WTC11 (cell line): ENCODE measurements at regions not wholly inside any gene's neighbourhood (a gene's known extent, or its start where the extent isn't known, plus 50 kb on each side); places are given as distances from the start of the nearest gene placed in this dataset.

Experiments used
- ATAC-seq: fragments of 200-7000 bp; cut with Tn5 transposase; 2 replicates; pipeline ENCODE4 v1.10.0; 2021; ENCODE audit warnings: mild to moderate bottlenecking, moderate library complexity
- CTCF ChIA-PET: fragments of 300-600 bp; sonication (Branson Sonifier 250); formaldehyde crosslinking; loops from one replicate; lab custom pipeline; 2021; ENCODE audit warnings: antibody characterized with exemption; lab: Charles Lee
- POLR2A ChIA-PET: fragments of 350-600 bp; sonication (Branson Sonifier 250); formaldehyde crosslinking; loops from one replicate; lab custom pipeline; 2021; ENCODE audit warnings: antibody characterized with exemption; lab: Charles Lee
- DNase-seq: peaks from one replicate; pipeline ENCODE4 v3.0.0; 2021; ENCODE audit warnings: low spot score
- H3K27ac Mint-ChIP-seq: 2 replicates; pipeline ENCODE4 v1.8.0; 2021; ENCODE audit warnings: mixed read lengths
- H3K27me3 Mint-ChIP-seq: 2 replicates; pipeline ENCODE4 v1.8.0; 2021; ENCODE audit warnings: low read depth, mild to moderate bottlenecking, moderate library complexity, mixed read lengths
- H3K36me3 Mint-ChIP-seq: 2 replicates; pipeline ENCODE4 v1.8.0; 2021; ENCODE audit warnings: mixed read lengths
- H3K4me1 Mint-ChIP-seq: 2 replicates; pipeline ENCODE4 v1.8.0; 2022; ENCODE audit warnings: mixed read lengths
- H3K4me3 Mint-ChIP-seq: 2 replicates; pipeline ENCODE4 v1.8.0; 2021; ENCODE audit warnings: mild to moderate bottlenecking, moderate library complexity, mixed read lengths
- H3K9me3 Mint-ChIP-seq: 2 replicates; pipeline ENCODE4 v1.8.0; 2021; ENCODE audit warnings: mixed read lengths
- AFF4 ChIP-seq: sonication (generic); formaldehyde crosslinking; IDR thresholded peaks from 2 replicates; pipeline ENCODE4 v1.8.1; 2023; ENCODE audit warnings: mild to moderate bottlenecking, missing genetic modification reagents, borderline replicate concordance
- CBFB ChIP-seq: sonication (generic); formaldehyde crosslinking; IDR thresholded peaks from 2 replicates; pipeline ENCODE4 v1.8.1; 2022; ENCODE audit warnings: mild to moderate bottlenecking, low read depth, missing genetic modification reagents
- EMX1 ChIP-seq: fragments of 250-450 bp; sonication (Bioruptor Pico); IDR thresholded peaks from 2 replicates; pipeline ENCODE4 v1.8.0; 2021; ENCODE audit warnings: mild to moderate bottlenecking
- ETV6 ChIP-seq: sonication (generic); formaldehyde crosslinking; IDR thresholded peaks from 2 replicates; pipeline ENCODE4 v1.8.1; 2022; ENCODE audit warnings: mild to moderate bottlenecking, missing genetic modification reagents
- JUN ChIP-seq: sonication (generic); formaldehyde crosslinking; IDR thresholded peaks from 2 replicates; pipeline ENCODE4 v1.8.0; 2023; ENCODE audit warnings: mild to moderate bottlenecking, missing genetic modification reagents
- KAT7 ChIP-seq: sonication (generic); formaldehyde crosslinking; IDR thresholded peaks from 2 replicates; pipeline ENCODE4 v1.8.1; 2023; ENCODE audit warnings: missing genetic modification reagents, mild to moderate bottlenecking, borderline replicate concordance
- MYBL2 ChIP-seq: sonication (generic); formaldehyde crosslinking; IDR thresholded peaks from 2 replicates; pipeline ENCODE4 v1.8.1; 2023; ENCODE audit warnings: mild to moderate bottlenecking, moderate library complexity, missing genetic modification reagents
- NFYB ChIP-seq: sonication (generic); formaldehyde crosslinking; conservative IDR thresholded peaks from 2 replicates; pipeline ENCODE4 v1.8.0; 2022; ENCODE audit warnings: low read depth, missing genetic modification reagents
- PRRX2 ChIP-seq: fragments of 250-450 bp; sonication (Bioruptor Pico); IDR thresholded peaks from 2 replicates; pipeline ENCODE4 v1.8.0; 2021; ENCODE audit warnings: mild to moderate bottlenecking
- RORB ChIP-seq: fragments of 250-450 bp; sonication (Bioruptor Pico); IDR thresholded peaks from 2 replicates; pipeline ENCODE4 v1.9.0; 2021; ENCODE audit warnings: mild to moderate bottlenecking
- SOX15 ChIP-seq: fragments of 250-450 bp; sonication (Bioruptor Pico); IDR thresholded peaks from 2 replicates; pipeline ENCODE4 v1.9.0; 2021; ENCODE audit warnings: mild to moderate bottlenecking
- ZBTB21 ChIP-seq: sonication (generic); formaldehyde crosslinking; IDR thresholded peaks from 2 replicates; pipeline ENCODE4 v1.8.1; 2023; ENCODE audit warnings: mild to moderate bottlenecking, missing genetic modification reagents, borderline replicate concordance
- TF ChIP-seq, protein P1 (sequence below): sonication (generic); formaldehyde crosslinking; IDR thresholded peaks from 2 replicates; pipeline ENCODE4 v1.8.0; 2022; ENCODE audit warnings: missing genetic modification reagents
- TF ChIP-seq, protein P2 (sequence below): sonication (generic); formaldehyde crosslinking; IDR thresholded peaks from 2 replicates; pipeline ENCODE4 v1.8.0; 2022; ENCODE audit warnings: mild to moderate bottlenecking, missing genetic modification reagents

- TF ChIP-seq ZBTB21 (CRISPR knock-in tag) (no peak), SOX15 (CRISPR knock-in tag) (no peak)
- TF ChIP-seq, protein P1, sequence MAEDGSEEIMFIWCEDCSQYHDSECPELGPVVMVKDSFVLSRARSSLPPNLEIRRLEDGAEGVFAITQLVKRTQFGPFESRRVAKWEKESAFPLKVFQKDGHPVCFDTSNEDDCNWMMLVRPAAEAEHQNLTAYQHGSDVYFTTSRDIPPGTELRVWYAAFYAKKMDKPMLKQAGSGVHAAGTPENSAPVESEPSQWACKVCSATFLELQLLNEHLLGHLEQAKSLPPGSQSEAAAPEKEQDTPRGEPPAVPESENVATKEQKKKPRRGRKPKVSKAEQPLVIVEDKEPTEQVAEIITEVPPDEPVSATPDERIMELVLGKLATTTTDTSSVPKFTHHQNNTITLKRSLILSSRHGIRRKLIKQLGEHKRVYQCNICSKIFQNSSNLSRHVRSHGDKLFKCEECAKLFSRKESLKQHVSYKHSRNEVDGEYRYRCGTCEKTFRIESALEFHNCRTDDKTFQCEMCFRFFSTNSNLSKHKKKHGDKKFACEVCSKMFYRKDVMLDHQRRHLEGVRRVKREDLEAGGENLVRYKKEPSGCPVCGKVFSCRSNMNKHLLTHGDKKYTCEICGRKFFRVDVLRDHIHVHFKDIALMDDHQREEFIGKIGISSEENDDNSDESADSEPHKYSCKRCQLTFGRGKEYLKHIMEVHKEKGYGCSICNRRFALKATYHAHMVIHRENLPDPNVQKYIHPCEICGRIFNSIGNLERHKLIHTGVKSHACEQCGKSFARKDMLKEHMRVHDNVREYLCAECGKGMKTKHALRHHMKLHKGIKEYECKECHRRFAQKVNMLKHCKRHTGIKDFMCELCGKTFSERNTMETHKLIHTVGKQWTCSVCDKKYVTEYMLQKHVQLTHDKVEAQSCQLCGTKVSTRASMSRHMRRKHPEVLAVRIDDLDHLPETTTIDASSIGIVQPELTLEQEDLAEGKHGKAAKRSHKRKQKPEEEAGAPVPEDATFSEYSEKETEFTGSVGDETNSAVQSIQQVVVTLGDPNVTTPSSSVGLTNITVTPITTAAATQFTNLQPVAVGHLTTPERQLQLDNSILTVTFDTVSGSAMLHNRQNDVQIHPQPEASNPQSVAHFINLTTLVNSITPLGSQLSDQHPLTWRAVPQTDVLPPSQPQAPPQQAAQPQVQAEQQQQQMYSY (CRISPR knock-in tag), result no peak
Measured at GRCh38 chr7:156001496-156002260, 189.4 kb upstream of the SHH start (continued).

GRCh38 chr7:156000601-156001396 lies 188.5 kb upstream of the SHH start:
- ATAC-seq (no peak), DNase-seq (no peak)
- Mint-ChIP-seq H3K4me3 (no peak overlapping the region), H3K27ac (no peak overlapping the region), H3K9me3 (peaks cover 23% of the 10 kb centered on the region), H3K27me3 (peaks cover 3% of the 10 kb centered on the region), H3K36me3 (peaks cover 31% of the 10 kb centered on the region), H3K4me1 (no peaks in the 10 kb centered on the region)
- TF ChIP-seq ETV6 (CRISPR knock-in tag) (no peak), JUN (CRISPR knock-in tag) (no peak), RORB (CRISPR knock-in tag) (no peak), CBFB (no peak), AFF4 (no peak), MYBL2 (CRISPR knock-in tag) (no peak)
- CTCF ChIA-PET, result no interaction called here
- POLR2A ChIA-PET, result no interaction called here

GRCh38 chr7:155999631-156000489 lies 187.6 kb upstream of the SHH start:
- Mint-ChIP-seq H3K4me3 (no peak overlapping the region), H3K36me3 (peaks cover 32% of the 10 kb centered on the region), H3K27me3 (peaks cover 3% of the 10 kb centered on the region), H3K9me3 (peaks cover 23% of the 10 kb centered on the region), H3K4me1 (no peaks in the 10 kb centered on the region), H3K27ac (no peak overlapping the region)
- DNase-seq, result no peak
- POLR2A ChIA-PET, result no interaction called here
- CTCF ChIA-PET, result no interaction called here
- ATAC-seq, result no peak
- no peak for TF ChIP-seq EMX1 (CRISPR knock-in tag)
- no peak for TF ChIP-seq KAT7 (CRISPR knock-in tag)
- no peak for TF ChIP-seq ZBTB21 (CRISPR knock-in tag)
- TF ChIP-seq PRRX2, result no peak
- TF ChIP-seq, protein P2, sequence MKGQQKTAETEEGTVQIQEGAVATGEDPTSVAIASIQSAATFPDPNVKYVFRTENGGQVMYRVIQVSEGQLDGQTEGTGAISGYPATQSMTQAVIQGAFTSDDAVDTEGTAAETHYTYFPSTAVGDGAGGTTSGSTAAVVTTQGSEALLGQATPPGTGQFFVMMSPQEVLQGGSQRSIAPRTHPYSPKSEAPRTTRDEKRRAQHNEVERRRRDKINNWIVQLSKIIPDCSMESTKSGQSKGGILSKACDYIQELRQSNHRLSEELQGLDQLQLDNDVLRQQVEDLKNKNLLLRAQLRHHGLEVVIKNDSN (CRISPR knock-in tag), result no peak
- TF ChIP-seq, protein P1 (CRISPR knock-in tag), result no peak
- no peak for TF ChIP-seq NFYB (CRISPR knock-in tag)
